Endothelial cell (in vitro differentiated cells): ENCODE measurements at regions not wholly inside any gene's neighbourhood (a gene's known extent, or its start where the extent isn't known, plus 50 kb on each side); places are given as distances from the start of the nearest gene placed in this dataset.
"Not testable (repeated sequence)": the region's sequence is repeated elsewhere in the genome, so short reads cannot be mapped to it uniquely, and the experiment has no call there.

Experiments
- DNase-seq: peaks from one replicate; pipeline ENCODE4 v3.0.0; 2021; ENCODE audit warnings: low spot score
- H3K27ac Mint-ChIP-seq: one replicate; pipeline ENCODE4 v1.8.0; 2021; ENCODE audit warnings: mixed read lengths, inconsistent platforms; ENCODE audit not compliant: unreplicated experiment
- H3K27me3 Mint-ChIP-seq: one replicate; pipeline ENCODE4 v1.8.0; 2021; ENCODE audit warnings: mild to moderate bottlenecking, moderate library complexity, mixed read lengths, inconsistent platforms; ENCODE audit not compliant: unreplicated experiment
- H3K36me3 Mint-ChIP-seq: one replicate; pipeline ENCODE4 v1.8.0; 2021; ENCODE audit warnings: mild to moderate bottlenecking, low read depth, mixed read lengths, inconsistent platforms; ENCODE audit not compliant: unreplicated experiment
- H3K4me1 Mint-ChIP-seq: one replicate; pipeline ENCODE4 v1.8.0; 2021; ENCODE audit warnings: mild to moderate bottlenecking, mixed read lengths, inconsistent platforms; ENCODE audit not compliant: unreplicated experiment
- H3K4me3 Mint-ChIP-seq: one replicate; pipeline ENCODE4 v1.8.0; 2021; ENCODE audit warnings: mild to moderate bottlenecking, mixed read lengths, inconsistent platforms; ENCODE audit not compliant: unreplicated experiment
- H3K9me3 Mint-ChIP-seq: one replicate; pipeline ENCODE4 v1.8.0; 2021; ENCODE audit warnings: mixed read lengths, inconsistent platforms; ENCODE audit not compliant: unreplicated experiment
- CTCF ChIP-seq: fragments of 200-600 bp; sonication (generic); IDR thresholded peaks from one replicate; pipeline ENCODE4 v1.5.0; 2021; ENCODE audit warnings: antibody characterized with exemption; ENCODE audit not compliant: unreplicated experiment

DNA sequence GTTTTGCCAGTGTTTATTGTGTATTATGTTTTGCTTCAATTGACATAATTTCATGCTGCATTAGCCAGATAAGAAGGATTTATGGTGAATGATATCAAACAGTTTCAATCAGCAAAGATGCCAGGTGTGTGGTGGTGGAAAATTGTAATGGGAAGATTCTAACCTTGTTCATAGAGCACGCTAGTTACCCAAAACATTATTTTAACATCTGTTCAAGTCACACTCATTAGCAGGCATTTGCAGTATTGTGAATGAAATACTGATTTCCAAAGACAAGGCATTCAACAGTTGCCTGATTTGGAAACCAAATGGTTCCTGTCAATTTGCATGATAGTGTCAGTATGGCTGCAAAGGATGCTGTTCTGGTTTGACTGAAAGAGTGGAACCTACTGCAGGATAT is 129.7 kb downstream of the EPC1 start:
- Mint-ChIP-seq H3K4me3 (no peak overlapping the region), H3K36me3 (peaks cover 12% of the 10 kb centered on the region), H3K4me1 (no peaks in the 10 kb centered on the region), H3K27me3 (no peaks in the 10 kb centered on the region), H3K27ac (no peak overlapping the region), H3K9me3 (no peaks in the 10 kb centered on the region)
- TF ChIP-seq CTCF = no peak
- no peak for DNase-seq

GRCh38 chr10:32213838-32214237 is 133.1 kb downstream of the EPC1 start:
- not testable (repeated sequence) for H3K9me3 Mint-ChIP-seq, H3K36me3 Mint-ChIP-seq, H3K27ac Mint-ChIP-seq, H3K4me1 Mint-ChIP-seq, DNase-seq, H3K27me3 Mint-ChIP-seq, H3K4me3 Mint-ChIP-seq

DNA sequence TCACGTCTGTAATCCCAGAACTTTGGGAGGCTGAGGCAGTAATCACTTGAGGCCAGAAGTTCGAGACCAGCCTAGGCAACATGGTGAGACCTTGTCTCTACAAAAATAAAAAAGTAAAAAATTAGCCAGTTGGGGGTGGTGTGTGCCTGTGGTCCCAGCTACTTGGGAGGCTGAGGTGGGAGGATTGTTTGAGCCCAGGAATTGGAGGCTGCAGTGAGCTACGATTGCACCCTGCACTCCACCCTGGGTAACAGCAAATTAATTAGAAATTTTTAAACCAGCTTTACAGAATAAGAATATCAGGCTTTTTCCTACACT is 136.0 kb downstream of the EPC1 start:
- no peak for DNase-seq
- H3K36me3 Mint-ChIP-seq = no peaks in the 10 kb centered on the region
- TF ChIP-seq CTCF = no peak
- H3K27me3 Mint-ChIP-seq = peaks cover 2% of the 10 kb centered on the region
- no peak overlapping the region for H3K27ac Mint-ChIP-seq
- H3K4me1 Mint-ChIP-seq = no peaks in the 10 kb centered on the region
- no peaks in the 10 kb centered on the region for H3K9me3 Mint-ChIP-seq
- H3K4me3 Mint-ChIP-seq = no peak overlapping the region

DNA sequence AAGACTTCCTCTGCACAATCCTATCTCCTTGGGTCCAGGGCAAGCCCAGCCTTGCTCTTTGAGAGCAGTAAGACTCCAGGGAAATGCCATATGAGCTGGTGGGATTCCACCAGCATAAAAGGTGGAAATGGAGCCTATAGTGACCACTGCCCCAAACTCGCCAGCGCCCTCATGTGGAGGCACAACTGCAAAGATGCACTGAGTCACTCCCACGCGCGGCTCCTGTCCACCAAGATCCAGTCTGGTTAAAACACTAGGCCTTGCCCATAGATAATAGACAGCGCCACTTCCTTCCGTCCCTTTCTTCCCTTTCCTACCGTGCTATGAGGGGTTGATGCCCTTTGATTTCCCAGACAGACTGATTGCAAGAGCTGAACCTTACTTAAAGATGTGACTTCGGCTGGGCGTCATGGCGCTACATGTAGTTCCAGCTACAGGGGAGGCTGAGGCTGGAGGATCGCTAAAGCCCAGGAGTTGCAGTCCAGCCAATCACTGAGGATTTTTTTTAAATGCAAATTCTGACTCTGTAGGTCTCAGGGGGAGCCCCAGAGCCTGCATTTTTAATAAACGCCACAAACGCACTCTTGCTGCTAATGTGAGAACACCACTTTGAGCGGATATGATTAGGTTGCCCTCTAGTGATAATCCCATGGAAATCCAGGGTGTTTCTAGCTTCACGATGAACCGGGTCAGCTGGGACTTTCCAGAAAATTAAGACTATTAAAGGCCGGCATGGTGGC is 136.5 kb downstream of the EPC1 start:
- TF ChIP-seq CTCF = peak; percentile 36
- H3K36me3 Mint-ChIP-seq = no peaks in the 10 kb centered on the region
- peak; percentile 19 for DNase-seq
- H3K27ac Mint-ChIP-seq = no peak overlapping the region
- H3K9me3 Mint-ChIP-seq = no peaks in the 10 kb centered on the region
- H3K4me3 Mint-ChIP-seq = no peak overlapping the region
- H3K27me3 Mint-ChIP-seq = peaks cover 2% of the 10 kb centered on the region
- no peaks in the 10 kb centered on the region for H3K4me1 Mint-ChIP-seq

DNA sequence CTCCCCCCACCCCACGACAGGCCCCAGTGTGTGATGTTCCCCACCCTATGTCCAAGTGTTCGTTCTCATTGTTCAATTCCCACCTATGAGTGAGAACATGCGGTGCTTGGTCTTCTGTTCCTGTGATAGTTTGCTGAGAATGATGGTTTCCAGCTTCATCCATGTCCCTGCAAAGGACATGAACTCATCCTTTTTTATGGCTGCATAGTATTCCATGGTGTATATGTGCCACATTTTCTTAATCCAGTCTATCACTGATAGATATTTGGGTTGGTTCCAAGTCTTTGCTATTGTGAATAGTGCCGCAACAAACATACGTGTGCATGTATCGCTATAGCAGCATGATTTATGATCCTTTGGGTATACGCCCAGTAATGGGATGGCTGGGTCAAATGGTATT is 139.0 kb downstream of the EPC1 start:
- H3K9me3 Mint-ChIP-seq, H3K27me3 Mint-ChIP-seq, H3K36me3 Mint-ChIP-seq, H3K4me3 Mint-ChIP-seq, H3K4me1 Mint-ChIP-seq, H3K27ac Mint-ChIP-seq, DNase-seq: not testable (repeated sequence)

- no peak overlapping the region for H3K4me3 Mint-ChIP-seq
- TF ChIP-seq CTCF = peak; percentile 69
- no peaks in the 10 kb centered on the region for H3K9me3 Mint-ChIP-seq
- peak; percentile 56 for DNase-seq
- H3K36me3 Mint-ChIP-seq = no peaks in the 10 kb centered on the region
- peaks cover 4% of the 10 kb centered on the region for H3K27me3 Mint-ChIP-seq
- no peak overlapping the region for H3K27ac Mint-ChIP-seq
- no peaks in the 10 kb centered on the region for H3K4me1 Mint-ChIP-seq
Observed at GRCh38 chr10:32207544-32207943, 139.4 kb downstream of the EPC1 start.
